ENCODE measurements at regions not wholly inside any gene's neighbourhood (a gene's known extent, or its start where the extent isn't known, plus 50 kb on each side); places are given as distances from the start of the nearest gene placed in this dataset.

GRCh38 chr2:61677306-61677705, 139.2 kb upstream of the XPO1 start:
- H3K4me1 ChIP-seq: no peaks in the 10 kb centered on the region
- H3K36me3 ChIP-seq: no peaks in the 10 kb centered on the region
- H3K4me3 ChIP-seq: no peak overlapping the region
- H3K27ac ChIP-seq: no peak overlapping the region
- intact Hi-C loops (cut with DNase I; ENCODE audit: low total_unique reads): no loop called here
- peaks cover 0 to 3% (median 0%) of the 10 kb centered on the region in 3 donors for H3K9me3 ChIP-seq
- H3K27me3 ChIP-seq: no peaks in the 10 kb centered on the region
- DNase-seq: no peak
- TF ChIP-seq CTCF (IDR thresholded peaks at IDR 0.05): no peak

- peaks cover 0 to 11% (median 2%) of the 10 kb centered on the region in 4 donors for H3K4me1 ChIP-seq
- H3K4me3 ChIP-seq: no peak overlapping the region
- DNase-seq: no peak
- intact Hi-C loops (cut with DNase I; ENCODE audit: low total_unique reads): no loop called here
- H3K27ac ChIP-seq: no peak overlapping the region
- H3K9me3 ChIP-seq: peaks cover 0 to 3% (median 0%) of the 10 kb centered on the region in 3 donors
- H3K36me3 ChIP-seq: no peaks in the 10 kb centered on the region
- no peak for TF ChIP-seq CTCF (IDR thresholded peaks at IDR 0.05)
- H3K27me3 ChIP-seq: no peaks in the 10 kb centered on the region
Observed at GRCh38 chr2:61675204-61675603, 137.0 kb upstream of the XPO1 start.

GRCh38 chr2:61671561-61672315, 133.6 kb upstream of the XPO1 start:
- no peaks in the 10 kb centered on the region for H3K27me3 ChIP-seq
- no peak for DNase-seq
- peaks cover 0 to 11% (median 2%) of the 10 kb centered on the region in 4 donors for H3K4me1 ChIP-seq
- no peak for TF ChIP-seq CTCF (IDR thresholded peaks at IDR 0.05)
- intact Hi-C loops (cut with DNase I; ENCODE audit: low total_unique reads): no loop called here
- peaks cover 0 to 3% (median 0%) of the 10 kb centered on the region in 3 donors for H3K9me3 ChIP-seq
- peak overlapping the region; percentile 9 to 27 for H3K4me3 ChIP-seq
- peak overlapping the region; percentile 56 to 64 for H3K27ac ChIP-seq
- no peaks in the 10 kb centered on the region for H3K36me3 ChIP-seq

GRCh38 chr2:61670591-61671501, 132.7 kb upstream of the XPO1 start:
- Histone ChIP-seq H3K27me3 (no peaks in the 10 kb centered on the region), H3K4me3 (peak overlapping the region; percentile 9 to 27), H3K9me3 (peaks cover 0 to 3% (median 0%) of the 10 kb centered on the region in 3 donors), H3K36me3 (no peaks in the 10 kb centered on the region), H3K27ac (peak overlapping the region; percentile 56 to 64), H3K4me1 (peaks cover 0 to 11% (median 2%) of the 10 kb centered on the region in 4 donors)
- intact Hi-C loops (cut with DNase I; ENCODE audit: low total_unique reads): no loop called here
- peak in 1 of 2 donors; percentile 60 for DNase-seq
- TF ChIP-seq CTCF (IDR thresholded peaks at IDR 0.05): no peak

- peaks cover 0 to 18% (median 0%) of the 10 kb centered on the region in 4 donors for H3K4me1 ChIP-seq
- no peaks in the 10 kb centered on the region for H3K27me3 ChIP-seq
- H3K4me3 ChIP-seq: no peak overlapping the region
- no peak overlapping the region for H3K27ac ChIP-seq
- H3K36me3 ChIP-seq: no peaks in the 10 kb centered on the region
- intact Hi-C loops (cut with DNase I; ENCODE audit: low total_unique reads): no loop called here
- no peak for DNase-seq
- no peak for TF ChIP-seq CTCF (IDR thresholded peaks at IDR 0.05)
- H3K9me3 ChIP-seq: no peaks in the 10 kb centered on the region
Observed at GRCh38 chr2:61664190-61664589, 126.0 kb upstream of the XPO1 start.
